Testis (tissue), 2 donors: ENCODE measurements at regions not wholly inside any gene's neighbourhood (a gene's known extent, or its start where the extent isn't known, plus 50 kb on each side); places are given as distances from the start of the nearest gene placed in this dataset.

Experiments used
- DNase-seq: peaks from one replicate; pipeline ENCODE4 v3.0.0-alpha.2; 2019
- H3K27ac ChIP-seq, 2 donors: fragments of 200-600 bp; sonication (generic); one replicate each; pipeline ENCODE4 v1.5.1; 2019
- H3K27me3 ChIP-seq: fragments of 200-600 bp; sonication (generic); one replicate; pipeline ENCODE4 v1.5.1; 2019
- H3K36me3 ChIP-seq: fragments of 200-600 bp; sonication (generic); one replicate; pipeline ENCODE4 v1.5.1; 2017; ENCODE audit warnings: low read depth; ENCODE audit errors: missing control alignments
- H3K4me1 ChIP-seq: fragments of 200-600 bp; sonication (generic); one replicate; pipeline ENCODE4 v1.5.1; 2019
- H3K4me3 ChIP-seq, 2 donors: fragments of 200-600 bp; sonication (generic); one replicate each; pipeline ENCODE4 v1.5.1; 2017 to 2019
- H3K9me3 ChIP-seq: fragments of 200-600 bp; sonication (generic); one replicate; pipeline ENCODE4 v1.5.1; 2017
- POLR2A ChIP-seq: fragments of 450-650 bp; IDR thresholded peaks from one replicate; pipeline ENCODE4 v1.6.1; 2017; ENCODE audit warnings: antibody characterized with exemption, mild to moderate bottlenecking, moderate library complexity
- WGBS, 2 donors: methylation state at CpG; one replicate each; pipeline ENCODE4 v1.1.5; 2018; 5-methylcytosine and 5-hydroxymethylcytosine counted together
- intact Hi-C: fragments of 100-400 bp; cut with DNase I; formaldehyde crosslinking; loops from one replicate; pipeline ENCODE4 v1.15.1; 2023; ENCODE audit warnings: low total_unique reads
- TF ChIP-seq, protein P1 (sequence below), 3 experiments: fragments of 450-650 bp in 2 of 3; fragments of 200-600 bp in 1 of 3; sonication (generic) in 1 of 3; IDR thresholded peaks; one replicate each; pipeline ENCODE4 v1.5.1; 2016 to 2019; ENCODE audit warnings: antibody characterized with exemption in 3 of 3, mild to moderate bottlenecking in 2 of 3, moderate library complexity in 1 of 3

DNA sequence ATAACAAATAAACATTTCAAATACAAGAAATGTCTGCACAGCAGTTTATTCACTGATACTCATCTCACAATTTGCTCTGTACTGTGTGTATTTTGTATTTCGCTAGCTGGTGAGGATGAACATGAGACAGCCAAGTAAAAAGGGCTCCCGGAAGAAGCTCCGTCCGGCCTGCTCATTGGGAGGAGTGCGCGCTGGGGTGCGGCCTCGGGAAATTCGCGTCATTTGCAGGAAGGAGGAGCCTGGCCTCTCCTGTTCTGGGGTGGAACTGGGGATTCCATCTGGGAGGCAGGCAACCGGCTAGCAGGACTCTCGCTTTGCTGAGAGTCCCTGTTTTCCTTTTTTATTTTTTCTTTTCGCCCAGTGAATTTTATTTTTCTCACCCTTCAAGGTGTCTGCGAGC, 368.4 kb upstream of the TMEM132C start:
- Histone ChIP-seq H3K9me3 (no peaks in the 10 kb centered on the region), H3K27ac (no peak overlapping the region), H3K27me3 (no peaks in the 10 kb centered on the region), H3K4me3 (no peak overlapping the region), H3K4me1 (peaks cover 9% of the 10 kb centered on the region), H3K36me3 (no peaks in the 10 kb centered on the region)
- TF ChIP-seq POLR2A: no peak
- TF ChIP-seq, protein P1, sequence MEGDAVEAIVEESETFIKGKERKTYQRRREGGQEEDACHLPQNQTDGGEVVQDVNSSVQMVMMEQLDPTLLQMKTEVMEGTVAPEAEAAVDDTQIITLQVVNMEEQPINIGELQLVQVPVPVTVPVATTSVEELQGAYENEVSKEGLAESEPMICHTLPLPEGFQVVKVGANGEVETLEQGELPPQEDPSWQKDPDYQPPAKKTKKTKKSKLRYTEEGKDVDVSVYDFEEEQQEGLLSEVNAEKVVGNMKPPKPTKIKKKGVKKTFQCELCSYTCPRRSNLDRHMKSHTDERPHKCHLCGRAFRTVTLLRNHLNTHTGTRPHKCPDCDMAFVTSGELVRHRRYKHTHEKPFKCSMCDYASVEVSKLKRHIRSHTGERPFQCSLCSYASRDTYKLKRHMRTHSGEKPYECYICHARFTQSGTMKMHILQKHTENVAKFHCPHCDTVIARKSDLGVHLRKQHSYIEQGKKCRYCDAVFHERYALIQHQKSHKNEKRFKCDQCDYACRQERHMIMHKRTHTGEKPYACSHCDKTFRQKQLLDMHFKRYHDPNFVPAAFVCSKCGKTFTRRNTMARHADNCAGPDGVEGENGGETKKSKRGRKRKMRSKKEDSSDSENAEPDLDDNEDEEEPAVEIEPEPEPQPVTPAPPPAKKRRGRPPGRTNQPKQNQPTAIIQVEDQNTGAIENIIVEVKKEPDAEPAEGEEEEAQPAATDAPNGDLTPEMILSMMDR (IDR thresholded peaks at IDR 0.05): no peak
- peak; percentile 19 for DNase-seq
- intact Hi-C loops: no loop called here
- 69 to 74% methylated on average over 14 of the region's 14 CpGs for WGBS, 2 donors

DNA sequence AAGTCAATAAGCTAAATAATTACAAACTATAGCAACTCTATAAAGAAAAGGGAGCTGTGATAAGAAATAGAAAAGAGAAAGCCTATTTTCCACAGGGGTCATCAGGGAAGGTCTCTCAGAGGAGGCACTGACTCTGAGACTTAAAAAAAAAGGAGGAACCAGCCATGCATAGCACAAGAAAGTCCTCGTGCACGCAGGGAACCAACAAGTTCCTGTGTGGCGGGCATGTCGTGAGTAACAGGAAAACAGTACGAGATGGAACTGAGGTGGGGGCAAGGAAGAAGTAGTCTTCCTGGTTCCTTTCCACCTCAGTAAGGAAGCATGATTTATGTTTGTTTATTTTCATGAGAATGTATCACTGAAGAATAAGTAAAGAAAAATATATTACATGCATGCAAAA, 367.0 kb upstream of the TMEM132C start:
- 51 to 60% methylated on average over 5 of the region's 5 CpGs for WGBS, 2 donors
- no peak for TF ChIP-seq POLR2A
- TF ChIP-seq, protein P1 (IDR thresholded peaks at IDR 0.05): no peak
- Histone ChIP-seq H3K4me3 (no peak overlapping the region), H3K4me1 (peaks cover 11% of the 10 kb centered on the region), H3K9me3 (no peaks in the 10 kb centered on the region), H3K27me3 (no peaks in the 10 kb centered on the region), H3K27ac (no peak overlapping the region), H3K36me3 (no peaks in the 10 kb centered on the region)
- intact Hi-C loops: no loop called here
- DNase-seq: no peak

DNA sequence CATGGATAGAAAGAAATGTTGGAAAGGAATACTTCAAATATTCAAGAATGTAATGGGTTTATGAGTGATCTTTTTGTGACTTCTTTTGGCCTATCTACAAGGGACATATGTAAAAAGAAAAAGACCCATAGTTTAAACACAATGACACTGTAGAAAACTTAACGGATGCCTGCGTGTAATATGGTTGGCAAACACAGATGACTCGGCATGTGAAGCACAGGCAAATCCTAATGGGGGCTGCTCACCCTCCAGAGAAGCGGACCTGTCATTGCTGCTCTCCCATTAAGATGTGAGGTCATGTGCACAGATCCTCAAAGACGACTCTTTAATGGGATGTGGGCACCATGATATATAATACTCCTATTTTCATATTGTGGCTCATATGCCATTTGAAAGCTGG, 366.6 kb upstream of the TMEM132C start:
- H3K4me3 ChIP-seq: no peak overlapping the region
- WGBS, 2 donors: 63 to 73% methylated on average over 5 of the region's 5 CpGs
- H3K9me3 ChIP-seq: no peaks in the 10 kb centered on the region
- no peak overlapping the region for H3K27ac ChIP-seq
- TF ChIP-seq, protein P1 (IDR thresholded peaks at IDR 0.05): no peak
- no peak for TF ChIP-seq POLR2A
- H3K4me1 ChIP-seq: peaks cover 11% of the 10 kb centered on the region
- no peaks in the 10 kb centered on the region for H3K27me3 ChIP-seq
- intact Hi-C loops: no loop called here
- H3K36me3 ChIP-seq: no peaks in the 10 kb centered on the region
- no peak for DNase-seq

GRCh38 chr12:127903146-127903545, 363.8 kb upstream of the TMEM132C start:
- TF ChIP-seq, protein P1 (IDR thresholded peaks at IDR 0.05): no peak
- TF ChIP-seq POLR2A: no peak
- no peaks in the 10 kb centered on the region for H3K9me3 ChIP-seq
- H3K27ac ChIP-seq: no peak overlapping the region
- intact Hi-C loops: no loop called here
- no peaks in the 10 kb centered on the region for H3K27me3 ChIP-seq
- 20 to 30% methylated on average over 5 of the region's 5 CpGs for WGBS, 2 donors
- no peaks in the 10 kb centered on the region for H3K36me3 ChIP-seq
- DNase-seq: no peak
- no peak overlapping the region for H3K4me3 ChIP-seq
- peaks cover 11% of the 10 kb centered on the region for H3K4me1 ChIP-seq

DNA sequence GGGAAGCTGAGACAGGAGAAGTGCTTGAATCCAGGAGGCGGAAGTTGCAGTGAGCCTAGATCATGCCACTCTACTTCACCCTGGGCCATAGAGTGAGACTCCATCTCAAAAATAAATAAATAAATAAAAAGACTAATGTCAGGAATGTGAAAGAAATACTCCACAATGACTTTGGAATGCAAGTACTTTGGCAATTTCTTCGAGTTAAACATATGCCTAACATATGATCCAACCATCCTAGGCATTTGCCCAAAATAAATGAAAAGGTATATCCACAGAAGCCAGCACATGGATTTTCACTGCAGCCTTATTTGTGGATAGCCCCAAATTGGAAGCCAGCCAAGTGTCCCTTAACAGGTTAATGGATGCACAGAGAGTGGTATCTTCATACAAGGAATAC, 357.9 kb upstream of the TMEM132C start:
- H3K27ac ChIP-seq: no peak overlapping the region
- TF ChIP-seq POLR2A: no peak
- TF ChIP-seq, protein P1 (IDR thresholded peaks at IDR 0.05): no peak
- WGBS, 2 donors: 85 to 87% methylated on average over 2 of the region's 2 CpGs
- H3K9me3 ChIP-seq: no peaks in the 10 kb centered on the region
- no peaks in the 10 kb centered on the region for H3K4me1 ChIP-seq
- intact Hi-C loops: no loop called here
- no peaks in the 10 kb centered on the region for H3K27me3 ChIP-seq
- H3K4me3 ChIP-seq: no peak overlapping the region
- DNase-seq: no peak
- no peaks in the 10 kb centered on the region for H3K36me3 ChIP-seq
